Central memory CD8-positive, alpha-beta T cell (primary cell): ENCODE measurements at regions not wholly inside any gene's neighbourhood (a gene's known extent, or its start where the extent isn't known, plus 50 kb on each side); places are given as distances from the start of the nearest gene placed in this dataset.

Source experiments
- ATAC-seq: fragments of 150-1000 bp; cut with Tn5 transposase; replicated peaks from 2 replicates; pipeline ENCODE4 v1.10.0; 2022; ENCODE audit warnings: mild to moderate bottlenecking, moderate FRiP score, moderate number of reproducible peaks; ENCODE audit not compliant: poor library complexity, severe bottlenecking; ENCODE audit errors: extremely low read depth
- DNase-seq, 2 donors: peaks; one replicate each; pipeline ENCODE4 v3.0.0; 2021; ENCODE audit warnings: low spot score in 2 of 2
- H3K27ac Mint-ChIP-seq: one replicate; pipeline ENCODE4 v1.8.0; 2022; ENCODE audit warnings: low read depth, mild to moderate bottlenecking, moderate library complexity, mixed read lengths
- H3K27me3 Mint-ChIP-seq: one replicate; pipeline ENCODE4 v1.8.0; 2022; ENCODE audit warnings: mixed read lengths
- H3K36me3 Mint-ChIP-seq: one replicate; pipeline ENCODE4 v1.8.0; 2022; ENCODE audit warnings: mild to moderate bottlenecking, moderate library complexity, mixed read lengths; ENCODE audit not compliant: insufficient read depth
- H3K4me1 Mint-ChIP-seq: one replicate; pipeline ENCODE4 v1.8.0; 2022; ENCODE audit warnings: mixed read lengths
- H3K4me3 Mint-ChIP-seq: one replicate; pipeline ENCODE4 v1.8.0; 2022; ENCODE audit warnings: mild to moderate bottlenecking, moderate library complexity, mixed read lengths
- H3K9me3 Mint-ChIP-seq: one replicate; pipeline ENCODE4 v1.8.0; 2022; ENCODE audit warnings: mixed read lengths

- ATAC-seq = no peak
- Mint-ChIP-seq H3K4me1 (no peaks in the 10 kb centered on the region), H3K9me3 (peaks cover 32% of the 10 kb centered on the region)
These were observed 617.0 kb downstream of the PYDC2 start for GRCh38 chr3:192077795-192078497.

DNA sequence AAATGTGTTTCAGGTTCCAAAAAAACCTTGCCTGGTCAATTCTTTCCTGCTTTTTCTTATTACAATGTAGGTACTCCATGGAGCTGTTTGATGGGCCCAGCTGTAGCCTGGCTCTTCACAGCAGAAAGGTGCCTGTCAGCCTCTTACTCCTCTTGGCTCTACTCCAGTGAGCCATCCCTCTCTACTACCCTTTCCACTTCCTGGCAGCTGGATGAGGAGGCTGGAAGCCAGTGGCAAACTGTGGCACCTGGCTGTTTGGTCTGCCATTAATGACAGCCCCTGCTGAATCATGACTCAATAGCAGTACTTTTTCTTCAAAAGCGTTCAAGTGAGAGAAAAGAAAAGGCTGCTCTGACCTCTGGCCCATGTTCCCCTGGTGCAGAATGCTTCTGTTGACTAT is 618.1 kb downstream of the PYDC2 start:
- ATAC-seq (no peak), DNase-seq (no peak)
- H3K36me3 Mint-ChIP-seq = no peaks in the 10 kb centered on the region
- no peaks in the 10 kb centered on the region for H3K4me1 Mint-ChIP-seq
- no peak overlapping the region for H3K27ac Mint-ChIP-seq
- no peak overlapping the region for H3K4me3 Mint-ChIP-seq
- peaks cover 24% of the 10 kb centered on the region for H3K9me3 Mint-ChIP-seq
- no peaks in the 10 kb centered on the region for H3K27me3 Mint-ChIP-seq

More at GRCh38 chr3:192077795-192078497, 617.0 kb downstream of the PYDC2 start:
- Mint-ChIP-seq H3K4me3 (no peak overlapping the region), H3K27me3 (no peaks in the 10 kb centered on the region), H3K36me3 (no peaks in the 10 kb centered on the region), H3K27ac (no peak overlapping the region)
- DNase-seq = no peak

DNA sequence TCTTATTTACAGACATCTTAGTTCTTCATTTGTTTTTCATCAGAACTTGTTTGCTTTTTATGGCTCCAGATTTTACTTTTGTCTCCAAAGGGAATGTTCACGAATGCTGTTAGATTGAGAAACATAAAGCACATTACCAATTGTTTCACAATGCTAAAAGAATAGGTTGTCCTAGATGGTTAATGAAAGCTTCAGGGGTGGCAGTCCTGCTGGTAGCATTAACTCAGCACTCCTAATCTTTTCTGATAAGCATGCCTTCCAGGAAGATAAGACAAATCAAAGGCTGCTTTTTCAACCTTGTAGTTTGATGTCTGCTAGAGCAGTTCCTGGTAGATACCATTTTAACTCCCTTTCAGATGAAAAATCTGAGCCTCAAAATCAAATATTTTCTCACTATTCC is 619.4 kb downstream of the PYDC2 start:
- ATAC-seq = no peak
- peaks cover 33% of the 10 kb centered on the region for H3K9me3 Mint-ChIP-seq
- H3K4me3 Mint-ChIP-seq = no peak overlapping the region
- no peak overlapping the region for H3K27ac Mint-ChIP-seq
- no peaks in the 10 kb centered on the region for H3K27me3 Mint-ChIP-seq
- no peak for DNase-seq
- H3K4me1 Mint-ChIP-seq = no peaks in the 10 kb centered on the region
- no peaks in the 10 kb centered on the region for H3K36me3 Mint-ChIP-seq

GRCh38 chr3:192082730-192083660 is 622.0 kb downstream of the PYDC2 start:
- DNase-seq (no peak), ATAC-seq (no peak)
- Mint-ChIP-seq H3K27ac (no peak overlapping the region), H3K4me1 (no peaks in the 10 kb centered on the region), H3K9me3 (peaks cover 33% of the 10 kb centered on the region), H3K36me3 (no peaks in the 10 kb centered on the region), H3K4me3 (no peak overlapping the region), H3K27me3 (no peaks in the 10 kb centered on the region)
